ENCODE measurements at regions not wholly inside any gene's neighbourhood (a gene's known extent, or its start where the extent isn't known, plus 50 kb on each side); places are given as distances from the start of the nearest gene placed in this dataset.

DNA sequence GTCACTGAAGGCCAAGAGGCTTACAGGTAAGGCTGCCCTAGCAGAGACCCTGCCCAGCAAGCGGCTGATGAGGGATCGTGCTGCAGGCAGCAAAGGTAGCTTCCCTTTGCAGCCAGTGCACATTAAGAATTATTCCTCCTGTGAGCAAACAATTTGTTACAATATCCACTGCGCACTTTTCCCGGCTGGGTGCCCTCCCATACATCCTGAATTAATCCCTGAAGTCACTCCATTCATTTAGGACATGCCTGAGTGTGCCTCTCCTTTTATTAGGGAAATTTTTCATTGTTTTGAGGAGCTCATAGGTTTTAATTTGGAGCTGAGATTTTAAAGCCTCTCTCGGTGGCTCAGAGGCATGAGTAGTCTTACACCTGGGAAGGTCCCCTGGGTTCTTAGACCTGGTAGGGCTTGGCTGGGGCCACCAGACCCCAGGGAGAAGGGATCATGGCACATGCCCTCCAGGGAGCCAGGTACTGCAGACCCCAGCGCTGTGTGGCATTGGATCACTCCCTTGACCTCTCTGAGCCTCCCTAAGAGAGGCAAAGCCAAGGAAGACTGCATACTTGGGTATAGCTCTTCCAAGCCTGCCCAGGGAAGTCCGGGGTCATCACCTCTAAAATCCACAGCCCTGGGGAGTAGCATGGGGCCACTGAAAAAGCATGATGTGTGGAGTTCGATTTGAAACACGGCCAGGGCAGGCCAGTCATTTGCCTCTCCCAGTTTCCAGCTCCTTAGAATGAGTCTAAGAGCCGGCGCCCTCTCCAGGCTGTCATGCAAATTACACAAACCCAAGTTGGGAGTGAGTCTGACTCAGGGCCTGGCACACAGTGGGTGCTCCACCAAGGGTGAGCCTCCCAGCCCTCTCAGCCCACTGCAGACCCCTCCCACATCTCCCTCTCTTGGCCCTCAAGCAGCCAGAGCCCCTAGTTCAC, 151.9 kb upstream of the LINGO1 start:
- TF ChIP-seq, protein P1, sequence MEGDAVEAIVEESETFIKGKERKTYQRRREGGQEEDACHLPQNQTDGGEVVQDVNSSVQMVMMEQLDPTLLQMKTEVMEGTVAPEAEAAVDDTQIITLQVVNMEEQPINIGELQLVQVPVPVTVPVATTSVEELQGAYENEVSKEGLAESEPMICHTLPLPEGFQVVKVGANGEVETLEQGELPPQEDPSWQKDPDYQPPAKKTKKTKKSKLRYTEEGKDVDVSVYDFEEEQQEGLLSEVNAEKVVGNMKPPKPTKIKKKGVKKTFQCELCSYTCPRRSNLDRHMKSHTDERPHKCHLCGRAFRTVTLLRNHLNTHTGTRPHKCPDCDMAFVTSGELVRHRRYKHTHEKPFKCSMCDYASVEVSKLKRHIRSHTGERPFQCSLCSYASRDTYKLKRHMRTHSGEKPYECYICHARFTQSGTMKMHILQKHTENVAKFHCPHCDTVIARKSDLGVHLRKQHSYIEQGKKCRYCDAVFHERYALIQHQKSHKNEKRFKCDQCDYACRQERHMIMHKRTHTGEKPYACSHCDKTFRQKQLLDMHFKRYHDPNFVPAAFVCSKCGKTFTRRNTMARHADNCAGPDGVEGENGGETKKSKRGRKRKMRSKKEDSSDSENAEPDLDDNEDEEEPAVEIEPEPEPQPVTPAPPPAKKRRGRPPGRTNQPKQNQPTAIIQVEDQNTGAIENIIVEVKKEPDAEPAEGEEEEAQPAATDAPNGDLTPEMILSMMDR (IDR thresholded peaks at IDR 0.05), result no peak
- ATAC-seq (ENCODE audit: low FRiP score) (no peak), DNase-seq (ENCODE audit: low spot score) (no peak)

- DNase-seq (ENCODE audit: low spot score), result no peak
Observed at GRCh38 chr15:77783636-77784035, 150.9 kb upstream of the LINGO1 start.

GRCh38 chr15:77782691-77783090, 150.0 kb upstream of the LINGO1 start:
- DNase-seq (ENCODE audit: low spot score), result no peak

More at GRCh38 chr15:77783636-77784035, 150.9 kb upstream of the LINGO1 start:
- TF ChIP-seq, protein P1 (IDR thresholded peaks at IDR 0.05), result no peak
- no peak for ATAC-seq (ENCODE audit: low FRiP score)

GRCh38 chr15:77781946-77782240, 149.2 kb upstream of the LINGO1 start:
- ATAC-seq (ENCODE audit: low FRiP score), result no peak
- no peak for DNase-seq (ENCODE audit: low spot score)
- TF ChIP-seq, protein P1 (IDR thresholded peaks at IDR 0.05), result no peak

More at GRCh38 chr15:77782691-77783090, 150.0 kb upstream of the LINGO1 start:
- TF ChIP-seq, protein P1 (IDR thresholded peaks at IDR 0.05), result no peak
- no peak for ATAC-seq (ENCODE audit: low FRiP score)

DNA sequence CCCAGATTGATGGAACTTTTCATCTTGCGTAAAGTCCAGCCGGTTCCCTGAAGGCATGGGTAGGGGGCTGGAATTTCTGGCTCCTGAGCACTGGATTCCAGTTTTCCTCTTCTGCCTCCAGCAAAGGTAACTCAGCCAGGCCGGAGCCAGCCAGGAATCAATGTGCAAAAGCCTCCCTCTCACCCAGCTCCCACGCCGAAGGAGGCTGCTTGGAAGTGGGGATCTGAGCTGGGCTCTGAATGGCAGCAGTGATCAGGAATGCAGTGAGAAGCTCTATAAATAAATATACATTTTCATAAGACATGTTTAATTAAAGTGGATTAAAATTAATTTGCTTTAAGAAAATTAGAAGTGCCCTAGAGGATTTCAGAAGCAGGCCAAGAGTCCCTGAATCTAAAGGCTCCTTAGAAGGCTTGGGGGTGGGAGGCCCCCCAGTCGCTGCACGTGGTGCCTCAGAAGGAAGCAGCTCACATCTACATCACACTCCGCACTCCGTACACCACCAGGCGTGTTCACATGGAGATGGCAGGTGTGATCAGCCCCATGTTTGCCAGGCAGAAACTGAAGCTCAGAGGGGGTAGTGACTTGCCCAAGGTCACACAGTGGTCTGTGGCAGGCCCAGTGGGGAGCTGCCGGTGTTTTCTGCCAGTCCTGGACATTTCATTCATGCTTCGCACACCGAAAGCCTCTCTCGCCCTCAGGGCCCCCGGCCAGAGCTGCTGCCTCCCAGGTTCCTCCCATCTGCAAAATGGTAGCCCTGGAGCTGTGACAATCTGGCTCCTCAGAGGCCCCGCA, 148.6 kb upstream of the LINGO1 start:
- DNase-seq (ENCODE audit: low spot score) (no peak), ATAC-seq (ENCODE audit: low FRiP score) (no peak)
- TF ChIP-seq, protein P1 (IDR thresholded peaks at IDR 0.05), result no peak

DNA sequence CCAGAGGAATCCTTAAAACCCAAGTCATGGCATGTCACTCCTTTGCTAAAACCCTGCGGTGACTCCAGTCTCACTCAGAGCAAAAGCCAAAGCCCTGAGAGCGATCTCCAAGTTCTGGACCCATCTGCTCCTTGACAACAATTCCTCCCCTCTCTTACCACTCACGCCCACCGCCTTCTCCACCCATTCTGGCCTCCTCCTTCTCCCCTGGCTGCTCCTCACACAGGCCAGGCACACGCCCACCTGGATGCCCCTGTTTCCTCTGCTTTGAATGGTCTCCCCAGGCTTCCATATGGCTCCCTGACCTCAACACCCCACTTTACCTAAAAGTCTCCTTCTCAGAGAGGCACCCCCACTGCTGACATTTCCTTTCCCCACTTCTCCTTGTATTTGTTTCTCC, 146.1 kb upstream of the LINGO1 start:
- no peak for DNase-seq (ENCODE audit: low spot score)
- no peak for ATAC-seq (ENCODE audit: low FRiP score)
- TF ChIP-seq, protein P1 (IDR thresholded peaks at IDR 0.05), result no peak
